GM10248 (cell line): ENCODE measurements at regions not wholly inside any gene's neighbourhood (a gene's known extent, or its start where the extent isn't known, plus 50 kb on each side); places are given as distances from the start of the nearest gene placed in this dataset.
"Not testable (repeated sequence)": the region's sequence is repeated elsewhere in the genome, so short reads cannot be mapped to it uniquely, and the experiment has no call there.

Experiments
- CTCF ChIA-PET: fragments of 300-600 bp; sonication (Branson Sonifier 250); formaldehyde crosslinking; extraction: SDS; loops from one replicate; lab custom pipeline; 2021; ENCODE audit warnings: antibody characterized with exemption; lab: Yijun Ruan, JAX
- POLR2A ChIA-PET: fragments of 350-650 bp; sonication (Branson Sonifier 250); formaldehyde crosslinking; extraction: SDS; loops from one replicate; lab custom pipeline; 2020; ENCODE audit warnings: antibody characterized with exemption; lab: Yijun Ruan, JAX
- DNase-seq: peaks from one replicate; pipeline ENCODE4 v3.0.0; 2012; ENCODE audit errors: extremely low spot score
- CTCF ChIP-seq: IDR thresholded peaks from 2 replicates; pipeline ENCODE4 v1.5.1; 2012; ENCODE audit warnings: mild to moderate bottlenecking, low read depth; ENCODE audit errors: extremely low read depth, missing control alignments, control extremely low read depth

- no peak for DNase-seq
- POLR2A ChIA-PET, result no interaction called here
- TF ChIP-seq CTCF, result no peak
- CTCF ChIA-PET, result interaction anchor here (1.3 kb wide), 1 partner anchor 25 kb away, joined by 3 read pairs; no protein-coding TSS in a partner anchor
These were observed 130.0 kb upstream of the BNIP2 start for GRCh38 chr15:59819092-59819491.

GRCh38 chr15:59818336-59818735 lies 129.2 kb upstream of the BNIP2 start:
- no peak for DNase-seq
- TF ChIP-seq CTCF, result no peak
- POLR2A ChIA-PET, result no interaction called here
- CTCF ChIA-PET, result interaction anchor here (1.3 kb wide), 1 partner anchor 25 kb away, joined by 3 read pairs; no protein-coding TSS in a partner anchor

- ChIA-PET POLR2A (no interaction called here), CTCF (interaction anchor here (1.3 kb wide), 2 partner anchors 26 to 67 kb away, joined by 3 read pairs; no protein-coding TSS in a partner anchor)
- no peak for TF ChIP-seq CTCF
- DNase-seq, result no peak
These were observed 128.7 kb upstream of the BNIP2 start for GRCh38 chr15:59817834-59818233.

GRCh38 chr15:59817053-59817452 lies 127.9 kb upstream of the BNIP2 start:
- TF ChIP-seq CTCF, result no peak
- no peak for DNase-seq
- POLR2A ChIA-PET, result no interaction called here
- CTCF ChIA-PET, result interaction anchor here (1.3 to 1.8 kb wide), 2 partner anchors 14 to 66 kb away, joined by 3 to 7 read pairs; no protein-coding TSS in a partner anchor

GRCh38 chr15:59814409-59814808 lies 125.3 kb upstream of the BNIP2 start:
- no peak for DNase-seq
- ChIA-PET POLR2A (no interaction called here), CTCF (no interaction called here)
- no peak for TF ChIP-seq CTCF

GRCh38 chr15:59812889-59813288 lies 123.8 kb upstream of the BNIP2 start:
- no peak for TF ChIP-seq CTCF
- CTCF ChIA-PET, result interaction anchor here (2.2 kb wide), 1 partner anchor 15 kb away, joined by 7 read pairs; no protein-coding TSS in a partner anchor
- POLR2A ChIA-PET, result no interaction called here
- no peak for DNase-seq

- POLR2A ChIA-PET, result no interaction called here
- no peak for DNase-seq
- TF ChIP-seq CTCF, result no peak
- CTCF ChIA-PET, result interaction anchor here (1.2 to 2.2 kb wide), 2 partner anchors 15 to 20 kb away, joined by 3 to 7 read pairs; no protein-coding TSS in a partner anchor
These were observed 123.2 kb upstream of the BNIP2 start for GRCh38 chr15:59812250-59812870.

GRCh38 chr15:59803293-59803966 lies 114.3 kb upstream of the BNIP2 start:
- CTCF ChIA-PET, result interaction anchor here (1.8 kb wide), 1 partner anchor 13 kb away, joined by 7 read pairs; no protein-coding TSS in a partner anchor
- POLR2A ChIA-PET, result not testable (repeated sequence)

More at GRCh38 chr15:59803293-59803966, 114.3 kb upstream of the BNIP2 start:
- DNase-seq, result not testable (repeated sequence)
